Bronchial epithelial cell (primary cell): ENCODE measurements at regions not wholly inside any gene's neighbourhood (a gene's known extent, or its start where the extent isn't known, plus 50 kb on each side); places are given as distances from the start of the nearest gene placed in this dataset.

Source experiments
- DNase-seq: peaks from one replicate; pipeline ENCODE4 v3.0.0-alpha.2; 2010; ENCODE audit warnings: low read depth
- FAIRE-seq: peaks from 2 replicates; lab custom pipeline; 2011; peaks lifted over from hg19 to GRCh38; lab: Jason Lieb, UNC
- H3K27me3 ChIP-seq: 2 replicates; pipeline ENCODE4 v1.5.1; 2011; ENCODE audit warnings: low read length; ENCODE audit not compliant: control insufficient read depth, insufficient read depth
- H3K36me3 ChIP-seq: 2 replicates; pipeline ENCODE4 v1.5.1; 2011; ENCODE audit warnings: low read length; ENCODE audit not compliant: control insufficient read depth, insufficient read depth
- H3K4me3 ChIP-seq: 2 replicates; pipeline ENCODE4 v1.5.1; 2011; ENCODE audit warnings: mild to moderate bottlenecking, low read depth, low read length, control low read depth
- TF ChIP-seq, protein P1 (sequence below): IDR thresholded peaks from 2 replicates; pipeline ENCODE4 v1.5.1; 2011; ENCODE audit warnings: mild to moderate bottlenecking, moderate library complexity, low read length, control low read depth, inconsistent platforms; ENCODE audit not compliant: insufficient read depth, severe bottlenecking

DNA sequence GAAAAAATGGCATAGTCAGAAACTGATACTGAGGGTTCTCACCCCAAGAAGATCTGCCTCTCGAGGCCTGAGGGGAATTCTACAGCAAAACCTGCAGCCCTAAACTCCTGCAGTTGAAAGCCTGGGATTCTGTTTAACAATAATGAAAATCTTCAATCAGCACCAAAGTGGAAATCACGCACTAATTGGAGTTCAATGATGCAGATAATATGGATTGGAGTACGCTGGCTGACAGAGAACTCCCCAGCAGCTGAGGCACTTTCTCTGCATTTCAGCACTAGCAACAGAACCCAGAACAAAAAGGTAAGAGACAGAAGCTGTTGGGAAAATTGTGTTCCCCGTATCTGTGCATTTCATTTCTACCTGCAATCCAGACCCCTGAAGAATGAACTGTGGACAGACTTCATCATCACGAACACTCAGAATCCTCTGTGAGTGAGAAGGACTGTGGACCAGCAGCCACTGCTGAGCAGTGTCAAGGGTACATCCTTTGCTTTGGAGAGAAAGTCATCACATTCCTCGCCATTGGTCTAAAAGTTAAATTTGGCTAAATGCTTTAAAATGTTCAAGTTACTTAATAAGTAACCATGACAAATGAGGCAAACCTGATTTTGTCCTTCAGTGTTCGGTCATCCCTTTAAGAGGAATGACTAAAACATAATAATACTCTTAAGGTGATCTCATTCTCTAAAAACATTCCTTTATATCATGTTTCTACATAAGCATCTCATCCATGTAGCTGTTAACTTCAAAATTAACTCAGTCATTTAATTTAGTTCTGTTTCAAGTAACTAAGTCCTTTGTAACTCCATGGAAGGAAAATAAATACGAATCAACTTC, 126.1 kb downstream of the GAS1 start:
- DNase-seq (peak; percentile 3), FAIRE-seq (peak; percentile 47)
- Histone ChIP-seq H3K27me3 (no peaks in the 10 kb centered on the region), H3K36me3 (no peaks in the 10 kb centered on the region), H3K4me3 (no peak overlapping the region)
- TF ChIP-seq, protein P1, sequence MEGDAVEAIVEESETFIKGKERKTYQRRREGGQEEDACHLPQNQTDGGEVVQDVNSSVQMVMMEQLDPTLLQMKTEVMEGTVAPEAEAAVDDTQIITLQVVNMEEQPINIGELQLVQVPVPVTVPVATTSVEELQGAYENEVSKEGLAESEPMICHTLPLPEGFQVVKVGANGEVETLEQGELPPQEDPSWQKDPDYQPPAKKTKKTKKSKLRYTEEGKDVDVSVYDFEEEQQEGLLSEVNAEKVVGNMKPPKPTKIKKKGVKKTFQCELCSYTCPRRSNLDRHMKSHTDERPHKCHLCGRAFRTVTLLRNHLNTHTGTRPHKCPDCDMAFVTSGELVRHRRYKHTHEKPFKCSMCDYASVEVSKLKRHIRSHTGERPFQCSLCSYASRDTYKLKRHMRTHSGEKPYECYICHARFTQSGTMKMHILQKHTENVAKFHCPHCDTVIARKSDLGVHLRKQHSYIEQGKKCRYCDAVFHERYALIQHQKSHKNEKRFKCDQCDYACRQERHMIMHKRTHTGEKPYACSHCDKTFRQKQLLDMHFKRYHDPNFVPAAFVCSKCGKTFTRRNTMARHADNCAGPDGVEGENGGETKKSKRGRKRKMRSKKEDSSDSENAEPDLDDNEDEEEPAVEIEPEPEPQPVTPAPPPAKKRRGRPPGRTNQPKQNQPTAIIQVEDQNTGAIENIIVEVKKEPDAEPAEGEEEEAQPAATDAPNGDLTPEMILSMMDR: no peak

DNA sequence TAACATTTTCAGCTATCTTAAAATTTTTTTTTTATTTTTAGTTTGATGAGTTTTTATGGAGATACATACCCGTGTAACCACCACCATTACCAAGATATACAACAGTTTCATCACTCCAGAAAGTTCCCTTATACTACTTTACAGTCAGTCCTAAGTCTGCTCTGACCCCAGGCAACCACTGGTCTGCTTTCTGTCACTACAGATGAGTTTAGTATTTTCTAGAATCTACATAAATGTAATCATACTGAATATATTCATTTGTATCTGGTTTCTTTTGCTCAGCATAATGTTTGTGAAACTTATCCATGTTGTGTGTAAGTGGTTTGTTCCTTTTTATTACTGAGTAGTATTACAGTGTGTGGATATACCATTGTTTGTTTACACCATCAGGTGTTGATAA, 127.8 kb downstream of the GAS1 start:
- no peaks in the 10 kb centered on the region for H3K27me3 ChIP-seq
- no peak overlapping the region for H3K4me3 ChIP-seq
- TF ChIP-seq, protein P1: no peak
- no peak for DNase-seq
- H3K36me3 ChIP-seq: no peaks in the 10 kb centered on the region
- no peak for FAIRE-seq

DNA sequence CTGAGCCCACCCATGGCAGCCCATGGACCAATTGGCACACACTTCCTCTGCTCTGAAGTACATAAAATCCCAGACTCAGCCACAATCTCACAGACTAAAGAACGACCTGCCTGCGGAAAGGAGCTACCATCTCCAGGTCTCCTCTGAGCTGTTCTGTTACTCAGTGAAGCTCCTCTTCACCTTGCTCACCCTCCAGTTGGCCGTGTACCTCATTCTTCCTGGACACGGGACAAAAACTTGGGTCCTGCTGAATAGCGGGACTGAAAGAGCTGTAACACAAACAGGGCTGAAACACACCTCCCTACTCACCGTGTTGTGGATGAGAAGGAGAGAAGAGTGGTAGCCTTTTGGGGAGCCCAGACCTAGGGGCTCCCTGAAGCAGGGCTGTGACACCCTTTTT, 128.7 kb downstream of the GAS1 start:
- Histone ChIP-seq H3K27me3 (no peaks in the 10 kb centered on the region), H3K36me3 (no peaks in the 10 kb centered on the region), H3K4me3 (no peak overlapping the region)
- TF ChIP-seq, protein P1: no peak
- no peak for FAIRE-seq
- DNase-seq: no peak

DNA sequence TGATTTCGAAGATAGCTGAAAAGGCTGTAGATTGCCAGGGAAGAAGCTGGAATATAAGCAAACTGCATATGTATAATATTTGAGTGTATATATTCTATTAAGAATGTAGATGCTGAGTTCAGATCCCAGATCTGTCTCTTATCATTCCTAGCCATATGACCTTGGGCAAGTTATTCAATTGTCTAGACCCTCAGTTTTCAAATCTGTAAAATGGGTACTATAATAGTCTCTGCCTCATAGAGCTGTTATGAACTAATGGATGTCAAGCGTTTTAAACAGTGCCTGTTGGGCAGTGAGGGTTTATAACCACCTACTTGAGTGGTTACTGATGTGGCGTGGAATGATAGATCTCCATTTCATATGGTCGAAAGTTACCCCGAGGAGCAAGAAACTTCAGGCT, 130.4 kb downstream of the GAS1 start:
- no peak overlapping the region for H3K4me3 ChIP-seq
- TF ChIP-seq, protein P1: no peak
- H3K27me3 ChIP-seq: no peaks in the 10 kb centered on the region
- DNase-seq: no peak
- no peak for FAIRE-seq
- H3K36me3 ChIP-seq: no peaks in the 10 kb centered on the region

DNA sequence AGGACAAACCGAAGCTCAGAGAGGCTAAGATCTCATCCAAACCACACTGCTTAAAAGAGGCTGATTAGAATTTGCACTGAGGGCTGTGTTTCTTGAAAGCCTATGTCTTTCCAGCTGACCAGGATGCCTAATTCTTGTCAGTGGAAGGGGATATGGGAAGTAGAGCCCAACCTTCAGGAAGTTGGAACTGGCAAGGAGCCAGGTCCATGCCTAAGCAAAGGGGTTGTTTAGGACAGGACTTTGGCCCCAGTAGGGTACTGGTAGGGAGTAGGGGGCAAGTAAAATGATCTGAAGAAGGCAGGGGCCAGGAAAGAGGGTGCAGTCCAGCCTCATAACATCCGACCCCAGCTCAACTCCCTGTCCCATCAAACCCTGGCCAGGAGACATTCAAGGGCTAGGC, 130.9 kb downstream of the GAS1 start:
- FAIRE-seq (no peak), DNase-seq (no peak)
- H3K4me3 ChIP-seq: no peak overlapping the region
- no peaks in the 10 kb centered on the region for H3K27me3 ChIP-seq
- TF ChIP-seq, protein P1: no peak
- no peaks in the 10 kb centered on the region for H3K36me3 ChIP-seq
